Parathyroid adenoma (tissue), 2 donors: ENCODE measurements at regions not wholly inside any gene's neighbourhood (a gene's known extent, or its start where the extent isn't known, plus 50 kb on each side); places are given as distances from the start of the nearest gene placed in this dataset.

Experiments
- H2AFZ ChIP-seq: fragments of 300-600 bp; sonication (generic); one replicate; pipeline ENCODE4 v1.7.0; 2017; ENCODE audit warnings: antibody characterized with exemption, mild to moderate bottlenecking
- H3K27ac ChIP-seq: fragments of 300-600 bp; sonication (generic); one replicate; pipeline ENCODE4 v1.7.0; 2017
- H3K27me3 ChIP-seq: fragments of 300-600 bp; sonication (generic); one replicate; pipeline ENCODE4 v1.7.0; 2017; ENCODE audit warnings: low read length; ENCODE audit not compliant: control insufficient read depth, insufficient read depth
- H3K36me3 ChIP-seq: fragments of 300-600 bp; sonication (generic); one replicate; pipeline ENCODE4 v1.7.0; 2017; ENCODE audit warnings: low read length; ENCODE audit not compliant: control insufficient read depth, insufficient read depth
- H3K4me1 ChIP-seq: fragments of 300-600 bp; sonication (generic); one replicate; pipeline ENCODE4 v1.7.0; 2017; ENCODE audit warnings: control low read depth
- H3K4me2 ChIP-seq: fragments of 300-600 bp; sonication (generic); one replicate; pipeline ENCODE4 v1.7.0; 2017; ENCODE audit warnings: low read length
- H3K4me3 ChIP-seq: fragments of 300-600 bp; sonication (generic); one replicate; pipeline ENCODE4 v1.7.0; 2017; ENCODE audit warnings: low read depth, low read length
- H3K79me2 ChIP-seq: fragments of 300-600 bp; sonication (generic); one replicate; pipeline ENCODE4 v1.7.0; 2017; ENCODE audit warnings: control low read depth
- H3K9ac ChIP-seq: fragments of 300-600 bp; sonication (generic); one replicate; pipeline ENCODE4 v1.7.0; 2017; ENCODE audit warnings: mild to moderate bottlenecking
- H3K9me3 ChIP-seq: fragments of 300-600 bp; sonication (generic); one replicate; pipeline ENCODE4 v1.7.0; 2017; ENCODE audit warnings: low read length; ENCODE audit not compliant: control insufficient read depth
- TF ChIP-seq, protein P1 (sequence below): fragments of 300-600 bp; sonication (generic); IDR thresholded peaks from one replicate; pipeline ENCODE4 v1.7.0; 2017; ENCODE audit warnings: antibody characterized with exemption, mild to moderate bottlenecking
- donor health status: primary hyperparathyroidism.

- Histone ChIP-seq H3K27ac (no peak overlapping the region), H3K4me1 (no peaks in the 10 kb centered on the region), H3K4me3 (no peak overlapping the region), H2AFZ (no peak overlapping the region), H3K79me2 (no peaks in the 10 kb centered on the region), H3K9me3 (no peaks in the 10 kb centered on the region), H3K36me3 (no peaks in the 10 kb centered on the region), H3K27me3 (no peaks in the 10 kb centered on the region), H3K9ac (no peak overlapping the region), H3K4me2 (no peak overlapping the region)
- TF ChIP-seq, protein P1, sequence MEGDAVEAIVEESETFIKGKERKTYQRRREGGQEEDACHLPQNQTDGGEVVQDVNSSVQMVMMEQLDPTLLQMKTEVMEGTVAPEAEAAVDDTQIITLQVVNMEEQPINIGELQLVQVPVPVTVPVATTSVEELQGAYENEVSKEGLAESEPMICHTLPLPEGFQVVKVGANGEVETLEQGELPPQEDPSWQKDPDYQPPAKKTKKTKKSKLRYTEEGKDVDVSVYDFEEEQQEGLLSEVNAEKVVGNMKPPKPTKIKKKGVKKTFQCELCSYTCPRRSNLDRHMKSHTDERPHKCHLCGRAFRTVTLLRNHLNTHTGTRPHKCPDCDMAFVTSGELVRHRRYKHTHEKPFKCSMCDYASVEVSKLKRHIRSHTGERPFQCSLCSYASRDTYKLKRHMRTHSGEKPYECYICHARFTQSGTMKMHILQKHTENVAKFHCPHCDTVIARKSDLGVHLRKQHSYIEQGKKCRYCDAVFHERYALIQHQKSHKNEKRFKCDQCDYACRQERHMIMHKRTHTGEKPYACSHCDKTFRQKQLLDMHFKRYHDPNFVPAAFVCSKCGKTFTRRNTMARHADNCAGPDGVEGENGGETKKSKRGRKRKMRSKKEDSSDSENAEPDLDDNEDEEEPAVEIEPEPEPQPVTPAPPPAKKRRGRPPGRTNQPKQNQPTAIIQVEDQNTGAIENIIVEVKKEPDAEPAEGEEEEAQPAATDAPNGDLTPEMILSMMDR: no peak
These were observed 718.3 kb upstream of the PTBP2 start for GRCh38 chr1:96002969-96003964.

- H3K27ac ChIP-seq: no peak overlapping the region
- no peak overlapping the region for H3K4me2 ChIP-seq
- H3K36me3 ChIP-seq: no peaks in the 10 kb centered on the region
- TF ChIP-seq, protein P1: no peak
- H3K79me2 ChIP-seq: no peaks in the 10 kb centered on the region
- H3K9ac ChIP-seq: no peak overlapping the region
- no peaks in the 10 kb centered on the region for H3K27me3 ChIP-seq
- no peaks in the 10 kb centered on the region for H3K9me3 ChIP-seq
- H3K4me3 ChIP-seq: no peak overlapping the region
- H3K4me1 ChIP-seq: no peaks in the 10 kb centered on the region
- H2AFZ ChIP-seq: no peak overlapping the region
These were observed 711.7 kb upstream of the PTBP2 start for GRCh38 chr1:96009831-96010434.

DNA sequence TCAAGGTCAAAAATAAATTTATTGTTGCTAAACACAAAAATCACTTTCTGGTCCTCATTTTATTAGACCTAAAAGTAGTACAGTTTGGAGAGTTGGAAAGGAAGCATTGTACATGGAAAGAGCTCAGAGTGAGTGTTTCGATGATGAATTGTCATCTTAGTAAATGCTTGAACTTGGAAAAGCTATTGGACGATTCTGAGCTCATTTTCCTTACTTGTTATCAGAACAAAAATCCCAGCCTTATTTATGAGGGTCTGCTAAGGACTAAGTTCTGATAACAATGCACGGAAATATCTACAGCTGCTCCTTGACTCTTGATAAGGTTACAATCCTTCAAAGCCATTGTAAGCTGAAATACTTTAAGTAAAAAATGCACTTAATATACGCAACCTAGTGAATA is 710.0 kb upstream of the PTBP2 start:
- Histone ChIP-seq H3K4me2 (no peak overlapping the region), H2AFZ (no peak overlapping the region), H3K9me3 (no peaks in the 10 kb centered on the region), H3K36me3 (no peaks in the 10 kb centered on the region), H3K27me3 (no peaks in the 10 kb centered on the region), H3K27ac (no peak overlapping the region), H3K4me3 (no peak overlapping the region), H3K9ac (no peak overlapping the region), H3K79me2 (no peaks in the 10 kb centered on the region), H3K4me1 (no peaks in the 10 kb centered on the region)
- TF ChIP-seq, protein P1: no peak

- no peaks in the 10 kb centered on the region for H3K36me3 ChIP-seq
- H3K4me3 ChIP-seq: no peak overlapping the region
- H2AFZ ChIP-seq: no peak overlapping the region
- TF ChIP-seq, protein P1: no peak
- H3K27ac ChIP-seq: no peak overlapping the region
- H3K4me1 ChIP-seq: no peaks in the 10 kb centered on the region
- H3K9ac ChIP-seq: no peak overlapping the region
- no peaks in the 10 kb centered on the region for H3K79me2 ChIP-seq
- H3K27me3 ChIP-seq: no peaks in the 10 kb centered on the region
- H3K9me3 ChIP-seq: no peaks in the 10 kb centered on the region
- no peak overlapping the region for H3K4me2 ChIP-seq
These were observed 705.4 kb upstream of the PTBP2 start for GRCh38 chr1:96016219-96016618.
